ENCODE measurements at regions not wholly inside any gene's neighbourhood (a gene's known extent, or its start where the extent isn't known, plus 50 kb on each side); places are given as distances from the start of the nearest gene placed in this dataset.

GRCh38 chr17:70868149-70868548, 698.8 kb downstream of the KCNJ2 start:
- Histone ChIP-seq H3K27me3 (replicated peaks in 1 of 4; ENCODE audit: control insufficient read depth in 3 of 4, extremely low read depth in 1 of 4, insufficient read depth in 3 of 4, low read length in 3 of 4) (no peaks in the 10 kb centered on the region), H3K56ac (replicated peaks; ENCODE audit: insufficient read length, low read depth, low read length) (no peak overlapping the region), H3K14ac (ENCODE audit: insufficient read length) (no peak overlapping the region), H4K91ac (replicated peaks; ENCODE audit: insufficient read length, low read length) (no peak overlapping the region), H2AFZ (ENCODE audit: low read length) (no peak overlapping the region), H2BK5ac (ENCODE audit: low read depth, low read length) (no peak overlapping the region), H2BK120ac (replicated peaks; ENCODE audit: low read depth, low read length) (no peak overlapping the region), H2BK12ac (ENCODE audit: low read depth, low read length) (no peak overlapping the region), H2BK15ac (ENCODE audit: low read length) (no peak overlapping the region), H3K36me3 (ENCODE audit: control insufficient read depth in 2 of 4, insufficient read depth in 4 of 4, low read length in 3 of 4) (no peaks in the 10 kb centered on the region), H3K79me2 (ENCODE audit: control insufficient read depth in 1 of 2, insufficient read depth in 2 of 2, low read length in 2 of 2) (no peaks in the 10 kb centered on the region), H3K4ac (replicated peaks; ENCODE audit: insufficient read length, low read depth, low read length) (no peak overlapping the region), H3K79me1 (ENCODE audit: low read depth, low read length) (no peaks in the 10 kb centered on the region), H3K4me1 (replicated peaks in 1 of 4; ENCODE audit: control insufficient read depth in 3 of 4, insufficient read depth in 4 of 4, low read length in 3 of 4) (peaks cover 0 to 5% (median 2%) of the 10 kb centered on the region in 4 experiments; a peak in 1 of 7 replicates), H4K5ac (ENCODE audit: insufficient read length, low read depth, low read length) (no peak overlapping the region), H3K23me2 (ENCODE audit: low read depth, low read length) (no peaks in the 10 kb centered on the region), H3K9me3 (ENCODE audit: insufficient read depth in 2 of 2, low read depth in 1 of 2, low read length in 1 of 2) (peaks cover 0 to 7% of the 10 kb centered on the region in 2 experiments; a peak in 2 of 4 replicates), H3K4me2 (ENCODE audit: insufficient read depth in 1 of 2, low read depth in 2 of 2, low read length in 2 of 2) (no peak overlapping the region), H2BK20ac (ENCODE audit: low read length) (no peak overlapping the region), H3K23ac (ENCODE audit: insufficient read length) (no peak overlapping the region), H4K20me1 (replicated peaks in 1 of 2; ENCODE audit: control insufficient read depth in 1 of 2, insufficient read depth in 2 of 2, low read length in 2 of 2) (no peaks in the 10 kb centered on the region), H3K18ac (ENCODE audit: extremely low read depth, low read length) (no peak overlapping the region), H2AK5ac (ENCODE audit: low read depth, low read length) (no peak overlapping the region), H4K8ac (ENCODE audit: extremely low read depth, insufficient read depth, low read length) (no peak overlapping the region), H3K4me3 (ENCODE audit: extremely low read depth in 1 of 4, insufficient read depth in 2 of 4, low read depth in 3 of 4, low read length in 4 of 4) (no peak overlapping the region), H3K27ac (ENCODE audit: low read depth, low read length) (no peak overlapping the region), H3K9ac (replicated peaks in 1 of 4; ENCODE audit: extremely low read depth in 1 of 4, low read depth in 3 of 4, low read length in 3 of 4) (no peak overlapping the region)
- WGBS, 2 experiments (ENCODE audit: extremely low coverage in 1 of 2, insufficient coverage in 1 of 2, insufficient read length in 1 of 2, insufficient replicate concordance in 2 of 2, low coverage in 1 of 2, low lambda C conversion rate in 2 of 2, missing lambda C conversion rate in 1 of 2) = 87% methylated on average over 2 of the region's 2 CpGs; no CpG with 5 or more reads in 1 of the 2 experiments
- ChIA-PET POLR2A (ENCODE audit: partially characterized antibody) (no interaction called here), CTCF (ENCODE audit: partially characterized antibody) (no interaction called here)
- DNase-seq (ENCODE audit: low read depth in 1 of 2, low spot score in 2 of 2) (no peak), FAIRE-seq (no peak)
- TF ChIP-seq ZNF274 (IDR thresholded peaks at IDR 0.05; ENCODE audit: borderline replicate concordance, extremely low read depth, low read length) = no peak
- TF ChIP-seq, protein P1, sequence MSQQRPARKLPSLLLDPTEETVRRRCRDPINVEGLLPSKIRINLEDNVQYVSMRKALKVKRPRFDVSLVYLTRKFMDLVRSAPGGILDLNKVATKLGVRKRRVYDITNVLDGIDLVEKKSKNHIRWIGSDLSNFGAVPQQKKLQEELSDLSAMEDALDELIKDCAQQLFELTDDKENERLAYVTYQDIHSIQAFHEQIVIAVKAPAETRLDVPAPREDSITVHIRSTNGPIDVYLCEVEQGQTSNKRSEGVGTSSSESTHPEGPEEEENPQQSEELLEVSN (IDR thresholded peaks at IDR 0.05) = no peak
- no peak for TF ChIP-seq SIN3A (conservative IDR thresholded peaks at IDR 0.05 in 1 of 2, IDR thresholded peaks at IDR 0.05 in 1 of 2; ENCODE audit: low read depth in 1 of 2, low read length in 2 of 2)
- no peak for TF ChIP-seq TAF1 (IDR thresholded peaks at IDR 0.05; ENCODE audit: low read depth, low read length)
- TF ChIP-seq BRCA1 (IDR thresholded peaks at IDR 0.05; ENCODE audit: low read depth, low read length) = no peak
- no peak for TF ChIP-seq EP300 (IDR thresholded peaks at IDR 0.05; ENCODE audit: borderline replicate concordance in 1 of 2, low read depth in 2 of 2, low read length in 2 of 2)
- TF ChIP-seq SAP30 (IDR thresholded peaks at IDR 0.05; ENCODE audit: insufficient read depth, insufficient replicate concordance, low read length) = no peak
- TF ChIP-seq BCL11A (IDR thresholded peaks at IDR 0.05; ENCODE audit: low read depth in 2 of 2, low read length in 2 of 2) = no peak
- TF ChIP-seq TCF12 (IDR thresholded peaks at IDR 0.05; ENCODE audit: low read depth, low read length) = no peak
- no peak for TF ChIP-seq CHD2 (IDR thresholded peaks at IDR 0.05; ENCODE audit: low read length)
- no peak for TF ChIP-seq CBX5 (IDR thresholded peaks at IDR 0.05; ENCODE audit: low read depth, low read length)
- no peak for TF ChIP-seq BACH1 (IDR thresholded peaks at IDR 0.05; ENCODE audit: low read length)
- no peak for TF ChIP-seq CTBP2 (IDR thresholded peaks at IDR 0.05; ENCODE audit: borderline replicate concordance, insufficient read depth, insufficient read length, low read length)
- TF ChIP-seq JUN (IDR thresholded peaks at IDR 0.05; ENCODE audit: low read depth, low read length) = no peak
